ENCODE measurements at regions not wholly inside any gene's neighbourhood (a gene's known extent, or its start where the extent isn't known, plus 50 kb on each side); places are given as distances from the start of the nearest gene placed in this dataset.
A peak's percentile ranks its signal among the peaks of the same experiment; 100 is the strongest.

- peaks cover 55% of the 10 kb centered on the region for H3K4me1 Mint-ChIP-seq
- H3K9me3 Mint-ChIP-seq = no peaks in the 10 kb centered on the region; the same call in 2 of the 3 replicates
- H3K4me3 Mint-ChIP-seq = no peak overlapping the region
- ATAC-seq = no peak
- no peaks in the 10 kb centered on the region for H4K20me1 ChIP-seq (replicated peaks; ENCODE audit: insufficient read depth)
- peaks cover 54% of the 10 kb centered on the region for H3K4me1 ChIP-seq (ENCODE audit: insufficient read depth)
- no peaks in the 10 kb centered on the region for H3K27me3 ChIP-seq (ENCODE audit: insufficient read depth)
- no peaks in the 10 kb centered on the region for H3K36me3 Mint-ChIP-seq (ENCODE audit: low read depth)
- H3K4me2 ChIP-seq = peak overlapping the region; percentile 49
- no peaks in the 10 kb centered on the region for H3K79me2 ChIP-seq (replicated peaks; ENCODE audit: insufficient read depth)
- H3K27ac Mint-ChIP-seq = no peak overlapping the region
- no peak overlapping the region for H2AFZ ChIP-seq
- no peaks in the 10 kb centered on the region for H3K36me3 ChIP-seq (ENCODE audit: insufficient read depth)
- peak overlapping the region; percentile 3; the same call in 1 of the 2 replicates for H3K4me3 ChIP-seq
- peaks cover under 1% of the 10 kb centered on the region; the same call in 1 of the 2 replicates for H3K9me2 ChIP-seq (ENCODE audit: insufficient read depth)
- TF ChIP-seq EZH2 (IDR thresholded peaks at IDR 0.05; ENCODE audit: low read depth, unreplicated experiment) (no peak), STAT1 (IDR thresholded peaks at IDR 0.05; ENCODE audit: unreplicated experiment) (no peak)
- no peak for DNase-seq (ENCODE audit: low spot score)
- peaks cover 3% of the 10 kb centered on the region for H3K27me3 Mint-ChIP-seq (ENCODE audit: insufficient read depth, low read depth, poor library complexity)
- H3K27ac ChIP-seq (ENCODE audit: low read depth) = no peak overlapping the region
- H3F3A ChIP-seq (replicated peaks; ENCODE audit: low read depth) = no peaks in the 10 kb centered on the region
Measured at GRCh38 chr2:182621810-182622209, 94.2 kb upstream of the DNAJC10 start.

GRCh38 chr2:182622231-182622630, 93.8 kb upstream of the DNAJC10 start:
- Histone ChIP-seq H3K27me3 (ENCODE audit: insufficient read depth) (no peaks in the 10 kb centered on the region), H3K4me3 (no peak overlapping the region), H4K20me1 (replicated peaks; ENCODE audit: insufficient read depth) (no peaks in the 10 kb centered on the region), H3K36me3 (ENCODE audit: insufficient read depth) (no peaks in the 10 kb centered on the region), H3F3A (replicated peaks; ENCODE audit: low read depth) (no peaks in the 10 kb centered on the region), H3K4me1 (ENCODE audit: insufficient read depth) (peaks cover 54% of the 10 kb centered on the region), H2AFZ (no peak overlapping the region), H3K27ac (ENCODE audit: low read depth) (no peak overlapping the region), H3K4me2 (peak overlapping the region; percentile 49), H3K79me2 (replicated peaks; ENCODE audit: insufficient read depth) (no peaks in the 10 kb centered on the region), H3K9me2 (ENCODE audit: insufficient read depth) (no peaks in the 10 kb centered on the region; the same call in 1 of the 2 replicates)
- Mint-ChIP-seq H3K4me1 (peaks cover 55% of the 10 kb centered on the region), H3K9me3 (no peaks in the 10 kb centered on the region; the same call in 2 of the 3 replicates), H3K27me3 (ENCODE audit: insufficient read depth, low read depth, poor library complexity) (peaks cover 3% of the 10 kb centered on the region), H3K36me3 (ENCODE audit: low read depth) (no peaks in the 10 kb centered on the region), H3K4me3 (no peak overlapping the region), H3K27ac (peak overlapping the region; percentile 85)
- no peak for ATAC-seq
- DNase-seq (ENCODE audit: low spot score) = no peak
- TF ChIP-seq JUNB (IDR thresholded peaks at IDR 0.05; ENCODE audit: unreplicated experiment) (no peak), ZNF114 (CRISPR knock-in tag; IDR thresholded peaks at IDR 0.05) (no peak), ZNF462 (CRISPR knock-in tag; IDR thresholded peaks at IDR 0.05) (no peak), ZNF331 (CRISPR knock-in tag; IDR thresholded peaks at IDR 0.05; ENCODE audit: low read depth) (no peak), ETS1 (IDR thresholded peaks at IDR 0.05) (no peak), POLR2AphosphoS5 (IDR thresholded peaks at IDR 0.05; ENCODE audit: low read depth) (no peak), NANOG (IDR thresholded peaks at IDR 0.05; ENCODE audit: borderline replicate concordance) (no peak)
